COR-L47 (cell line): ENCODE measurements at regions not wholly inside any gene's neighbourhood (a gene's known extent, or its start where the extent isn't known, plus 50 kb on each side); places are given as distances from the start of the nearest gene placed in this dataset.
"Not testable (repeated sequence)": the region's sequence is repeated elsewhere in the genome, so short reads cannot be mapped to it uniquely, and the experiment has no call there.

Experiments used
- DNase-seq: peaks from one replicate; lab custom pipeline; 2025; lab: John Stamatoyannopoulos, UW

- no peak for DNase-seq
Measured at GRCh38 chr12:75674393-75674792, 163.0 kb upstream of the KRR1 start.

DNA sequence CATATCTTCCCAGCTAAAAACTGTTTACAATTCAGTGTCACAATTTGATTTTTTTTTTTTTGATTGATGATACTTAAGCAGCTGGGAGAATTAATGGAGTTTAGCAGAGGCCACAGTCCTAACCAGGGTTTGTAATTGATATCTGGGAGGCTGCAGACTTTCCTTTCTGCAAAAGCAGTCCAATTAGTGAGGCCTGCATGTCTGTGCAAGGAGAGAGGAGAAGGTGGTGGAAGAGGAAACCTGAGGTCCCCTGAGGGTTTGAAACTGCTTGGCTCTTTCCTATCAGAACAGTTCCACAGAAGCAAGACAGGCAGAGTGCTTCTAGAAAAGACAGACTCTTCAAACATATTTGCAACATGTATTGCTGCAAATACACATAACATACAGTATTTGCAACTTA lies 160.8 kb upstream of the KRR1 start:
- DNase-seq = no peak

DNA sequence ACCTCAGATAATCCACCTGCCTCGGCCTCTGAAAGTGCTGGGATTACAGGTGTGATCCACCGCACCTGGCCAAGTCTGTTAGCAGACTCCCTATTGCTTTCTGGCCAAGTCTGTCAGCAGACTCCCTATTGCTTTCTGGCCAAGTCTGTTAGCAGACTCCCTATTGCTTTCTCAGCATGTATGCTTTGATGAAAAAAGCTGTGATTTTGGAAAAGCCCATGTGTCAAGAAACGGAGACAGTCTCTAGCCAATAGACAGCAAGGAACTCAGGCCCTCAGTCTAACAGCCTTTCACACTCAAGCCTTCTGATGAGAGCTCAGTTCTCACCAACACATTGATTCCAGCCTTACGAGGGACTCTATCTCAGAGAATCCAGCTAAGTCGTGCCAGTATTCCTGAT lies 158.8 kb upstream of the KRR1 start:
- DNase-seq = no peak

DNA sequence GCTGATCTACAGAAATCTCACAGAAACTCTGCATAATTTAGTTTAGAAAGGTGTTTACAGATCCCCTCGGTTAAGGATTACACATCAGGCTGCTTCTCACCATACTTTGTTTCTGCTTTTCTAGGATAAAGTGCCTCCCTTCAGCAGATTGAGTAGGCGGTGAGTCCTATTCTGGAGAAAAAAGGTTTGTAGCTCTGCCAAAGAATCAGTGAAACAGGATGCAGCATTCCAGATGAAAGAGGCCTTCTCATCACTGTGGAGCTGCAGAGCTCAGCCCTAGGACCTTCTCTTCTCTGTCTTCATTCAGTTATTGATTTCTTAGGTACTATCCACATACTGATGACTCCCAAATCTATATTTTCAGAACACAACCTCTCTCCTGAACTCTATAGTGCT lies 155.5 kb upstream of the KRR1 start:
- DNase-seq = no peak

DNA sequence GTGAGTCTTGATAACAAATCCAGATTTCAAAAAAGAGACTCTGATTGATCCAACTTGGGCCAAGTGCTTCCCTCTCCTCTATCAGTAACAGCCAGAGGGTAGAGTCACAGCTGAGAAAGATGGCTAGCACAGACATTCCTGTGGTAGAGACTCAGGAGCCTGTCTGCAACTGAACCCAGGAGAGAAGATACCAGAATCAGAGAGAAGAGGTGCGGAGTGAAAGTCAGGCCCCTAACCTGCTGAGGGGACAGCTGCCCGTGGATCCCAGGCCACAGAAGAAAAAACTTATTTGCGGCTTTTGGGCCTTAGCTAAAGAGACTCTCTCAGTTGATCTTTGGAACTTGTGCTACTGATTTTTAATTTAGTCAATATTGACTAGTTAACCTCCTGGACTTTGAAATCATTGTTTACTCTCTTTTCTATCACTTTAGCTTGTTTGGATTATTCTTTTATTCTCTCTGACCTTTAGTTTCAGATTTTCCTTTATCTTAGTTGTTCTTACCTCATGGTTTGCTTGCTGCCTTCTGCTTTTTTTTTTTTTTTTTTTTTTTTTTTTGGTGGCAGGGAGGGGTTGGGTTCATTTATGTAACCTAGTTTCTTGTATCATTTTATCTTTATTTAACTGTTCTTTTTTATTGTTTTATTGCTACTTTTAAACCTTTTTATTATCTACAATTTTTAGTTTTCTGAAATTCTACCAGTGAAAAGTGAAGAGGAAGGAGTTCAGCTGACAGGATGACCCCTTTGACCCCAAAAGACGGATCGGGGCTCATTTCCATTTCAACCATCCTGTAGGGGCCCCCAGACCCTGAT lies 154.9 kb upstream of the KRR1 start:
- no peak for DNase-seq

DNA sequence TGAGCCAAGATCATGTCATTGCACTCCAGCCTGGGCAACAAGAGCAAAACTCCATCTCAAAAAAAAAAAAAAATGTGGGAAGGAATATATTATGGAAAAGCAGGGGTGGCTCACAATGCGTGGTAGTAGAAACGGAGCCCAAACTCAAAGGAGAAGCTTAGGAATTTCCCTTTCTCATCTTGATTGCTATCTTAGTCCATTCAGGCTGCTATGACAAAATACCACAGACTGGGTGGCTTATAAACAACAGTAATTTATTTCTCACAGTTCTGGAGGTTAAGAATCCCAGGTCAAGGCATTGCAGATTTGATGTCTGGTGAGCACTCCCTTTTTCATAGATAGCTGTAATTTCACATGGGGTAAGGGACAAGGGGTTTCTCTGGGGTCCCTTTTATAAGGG lies 153.8 kb upstream of the KRR1 start:
- DNase-seq = no peak

GRCh38 chr12:75662511-75663159 lies 151.2 kb upstream of the KRR1 start:
- DNase-seq = no peak

- DNase-seq = no peak
Measured at GRCh38 chr12:75661908-75662307, 150.5 kb upstream of the KRR1 start.

DNA sequence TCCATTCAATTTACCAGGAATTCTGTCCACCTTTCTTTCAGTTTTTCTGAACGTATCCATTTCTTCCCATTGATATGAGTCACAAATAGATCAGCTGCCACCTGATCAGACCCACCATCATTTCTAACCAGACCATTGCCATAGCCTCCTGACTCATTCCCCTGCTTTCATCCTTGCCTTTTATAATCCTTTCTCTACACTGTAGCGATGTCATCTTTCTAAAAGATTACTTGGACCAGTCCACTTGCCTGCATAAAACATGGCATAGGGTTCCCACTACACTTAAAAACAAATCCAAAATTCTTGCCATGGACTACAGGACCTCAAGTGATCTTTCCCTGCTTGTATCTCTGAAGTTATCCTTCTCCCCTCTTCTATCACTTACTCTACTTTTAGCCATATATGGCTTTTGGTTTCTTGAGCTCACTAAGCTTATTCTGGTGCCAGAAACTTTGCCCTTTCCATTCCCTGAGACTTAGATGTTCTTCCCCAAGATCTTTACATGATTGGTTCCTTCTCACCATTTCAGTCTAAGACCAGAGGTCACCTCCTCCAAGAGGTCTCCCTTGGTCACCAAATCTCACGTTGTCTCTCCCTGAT lies 149.5 kb upstream of the KRR1 start:
- DNase-seq = no peak

DNA sequence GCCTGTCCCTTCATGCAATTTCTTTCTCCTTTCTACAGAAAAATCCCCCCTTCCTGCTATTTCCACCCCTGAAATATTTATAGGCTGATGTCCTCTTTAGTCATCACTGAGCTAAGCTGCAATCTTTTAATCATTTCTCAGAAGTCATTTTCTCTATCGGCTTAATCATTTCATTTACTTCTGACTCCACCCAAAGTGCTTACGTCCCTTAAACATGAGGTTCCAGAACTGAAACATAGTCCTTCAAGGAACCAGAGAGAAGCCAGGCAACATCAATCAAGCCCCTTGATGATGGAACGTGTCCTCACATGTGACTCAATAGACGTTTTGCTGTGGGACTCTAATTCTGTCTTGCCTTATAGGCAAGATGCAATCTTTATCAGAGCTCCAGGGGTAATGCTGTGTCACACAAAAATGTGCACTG lies 148.7 kb upstream of the KRR1 start:
- DNase-seq = no peak

DNA sequence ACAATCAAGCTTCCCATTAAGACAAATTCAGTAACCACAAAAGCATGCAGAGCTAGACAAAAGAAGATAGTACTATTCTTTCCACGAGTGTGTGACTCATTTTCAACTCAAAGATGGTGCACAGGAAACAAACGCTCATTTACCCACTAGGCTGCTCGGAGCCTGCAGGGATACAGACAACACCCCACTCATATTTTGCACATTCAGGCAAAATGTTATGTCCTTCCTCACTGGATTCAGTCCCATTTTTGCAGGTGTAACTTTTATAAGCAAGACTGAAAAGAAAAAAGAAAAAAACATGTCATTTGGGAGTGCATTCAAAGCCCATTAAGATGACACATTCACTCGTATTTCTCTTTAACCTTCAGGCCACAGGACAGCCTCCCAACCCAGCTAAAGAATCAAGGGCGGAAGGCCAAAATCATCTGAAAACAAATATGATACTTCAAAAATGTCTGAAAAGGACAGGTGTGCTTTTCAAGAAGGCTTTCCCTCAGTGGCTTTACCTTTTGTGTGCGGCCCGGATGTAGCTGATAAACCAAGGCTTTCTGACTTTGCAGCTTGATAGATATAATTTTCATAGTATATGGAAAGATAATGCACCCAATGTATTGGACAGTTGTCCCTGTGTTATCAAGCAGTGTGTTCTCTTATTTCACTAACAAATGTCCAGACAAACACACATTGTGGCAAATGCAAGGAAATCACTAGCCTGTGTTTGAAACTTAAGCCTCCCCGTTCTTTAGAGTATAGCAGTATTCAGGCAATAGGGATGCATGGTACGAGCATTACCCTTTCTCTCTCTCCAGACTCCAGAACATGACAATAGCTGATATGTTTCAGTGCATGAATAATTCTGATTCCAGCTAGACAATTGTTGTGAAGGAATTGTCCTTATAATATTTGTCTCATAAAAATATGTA lies 147.8 kb upstream of the KRR1 start:
- DNase-seq = peak; percentile 7

- DNase-seq = no peak
Measured at GRCh38 chr12:75658286-75658685, 146.9 kb upstream of the KRR1 start.

GRCh38 chr12:75657831-75658230 lies 146.4 kb upstream of the KRR1 start:
- DNase-seq = no peak

GRCh38 chr12:75657354-75657753 lies 145.9 kb upstream of the KRR1 start:
- DNase-seq = not testable (repeated sequence)

DNA sequence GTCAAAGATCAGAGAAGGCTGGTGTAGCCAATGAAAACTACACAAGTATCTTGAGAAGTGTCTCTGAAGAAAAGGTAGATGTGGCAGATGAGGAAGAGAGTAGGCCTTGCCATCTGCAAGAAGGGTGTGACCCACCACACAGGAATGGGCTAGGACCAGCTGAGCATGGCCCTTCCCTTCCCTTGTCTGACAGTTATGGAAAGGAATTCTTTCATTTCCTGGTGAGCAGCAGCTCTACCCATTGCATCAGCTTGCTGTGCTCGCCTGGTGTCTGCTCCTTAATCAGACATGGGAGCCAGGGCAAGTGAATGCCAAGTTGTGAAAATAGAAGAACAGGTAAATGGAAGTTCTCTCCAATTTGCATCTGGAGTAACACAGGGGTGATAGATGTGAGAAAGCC lies 145.2 kb upstream of the KRR1 start:
- no peak for DNase-seq

- DNase-seq = no peak
Measured at GRCh38 chr12:75656210-75656609, 144.8 kb upstream of the KRR1 start.

- no peak for DNase-seq
Measured at GRCh38 chr12:75655315-75655806, 144.0 kb upstream of the KRR1 start.

DNA sequence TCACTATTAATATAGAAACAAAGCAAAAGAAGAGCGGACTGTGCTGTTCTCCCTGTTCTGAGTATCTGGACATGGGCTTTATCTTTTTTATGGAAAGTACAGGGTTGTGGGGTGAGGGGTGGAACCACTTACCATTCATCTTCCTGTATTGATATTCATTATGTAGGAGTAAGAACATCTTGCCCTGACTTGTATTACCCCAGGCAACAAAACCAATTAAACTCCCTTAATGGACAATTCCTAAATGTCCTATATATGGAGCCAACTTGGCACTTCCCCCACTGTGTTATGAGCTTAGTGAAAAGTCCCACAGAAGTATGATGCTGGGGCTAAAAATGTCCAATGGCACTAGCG lies 139.9 kb upstream of the KRR1 start:
- no peak for DNase-seq

GRCh38 chr12:75650595-75651341 lies 139.4 kb upstream of the KRR1 start:
- DNase-seq = no peak

GRCh38 chr12:75650100-75650499 lies 138.7 kb upstream of the KRR1 start:
- no peak for DNase-seq

DNA sequence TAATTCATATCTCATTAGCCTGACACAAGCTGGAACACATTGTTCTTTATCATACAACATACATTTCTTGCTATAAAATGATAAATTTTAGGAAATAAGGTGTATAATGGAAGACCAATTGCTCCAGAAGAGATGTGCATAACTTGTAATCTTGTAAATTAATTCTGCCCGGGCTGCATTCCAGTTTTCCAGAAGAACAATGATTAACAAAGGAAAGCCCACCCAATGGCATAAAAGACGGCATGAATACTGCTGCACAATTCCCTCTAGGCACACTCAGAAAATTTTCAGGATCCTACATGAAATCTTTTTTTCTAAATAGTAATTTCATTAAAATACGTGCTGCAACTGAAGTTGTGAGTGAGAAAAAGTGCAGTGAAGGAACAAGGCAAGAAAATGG lies 137.4 kb upstream of the KRR1 start:
- DNase-seq = no peak
